Body of pancreas (tissue), 4 donors: ENCODE measurements at regions not wholly inside any gene's neighbourhood (a gene's known extent, or its start where the extent isn't known, plus 50 kb on each side); places are given as distances from the start of the nearest gene placed in this dataset.

ENCODE experiments used
- ATAC-seq: fragments of 150-250 bp; one replicate; pipeline ENCODE4 v1.9.1; 2016
- DNase-seq, 4 donors: peaks; one replicate each; pipeline ENCODE4 v3.0.0-alpha.2; 2019
- H3K27ac ChIP-seq, 4 donors: fragments of 200-600 bp; sonication (generic); 1 replicate in 3 of 4; 2 replicates in 1 of 4; pipeline versions ENCODE4 v1.5.1 to v1.6.1; 2016 to 2019; ENCODE audit warnings: mild to moderate bottlenecking in 1 of 4, mixed read lengths in 1 of 4, moderate library complexity in 1 of 4
- H3K27me3 ChIP-seq, 2 donors: fragments of 200-600 bp; sonication (generic); one replicate each; pipeline ENCODE4 v1.6.0; 2016; ENCODE audit warnings: mild to moderate bottlenecking in 1 of 2
- H3K36me3 ChIP-seq, 2 donors: fragments of 200-600 bp; sonication (generic); replicated peaks in 1 of 2; 2 replicates each; pipeline ENCODE4 v1.5.1; 2016; ENCODE audit warnings: low read depth in 2 of 2; ENCODE audit not compliant: insufficient read depth in 1 of 2
- H3K4me1 ChIP-seq: fragments of 200-600 bp; sonication (generic); one replicate; pipeline ENCODE4 v1.6.0; 2016
- H3K4me3 ChIP-seq, 2 donors: fragments of 200-600 bp; sonication (generic); 1 replicate in 1 of 2; 2 replicates in 1 of 2; pipeline ENCODE4 v1.5.1; 2016 to 2019
- H3K9me3 ChIP-seq, 3 donors: fragments of 200-600 bp; sonication (generic); 1 replicate in 2 of 3; 2 replicates in 1 of 3; pipeline ENCODE4 v1.5.1; 2016
- CTCF ChIP-seq, 7 experiments: fragments of 450-650 bp in 4 of 7; fragments of 200-600 bp in 3 of 7; sonication (generic) in 3 of 7; IDR thresholded peaks; one replicate each; pipeline ENCODE4 v1.5.1; 2016 to 2019; ENCODE audit warnings: antibody characterized with exemption in 7 of 7
- POLR2A ChIP-seq, 3 donors: fragments of 450-650 bp; IDR thresholded peaks; one replicate each; pipeline ENCODE4 v1.6.1; 2016; ENCODE audit warnings: antibody characterized with exemption in 3 of 3, mild to moderate bottlenecking in 2 of 3
- WGBS, 2 donors: methylation state at CpG; one replicate each; pipeline ENCODE4 v1.1.5; 2017; 5-methylcytosine and 5-hydroxymethylcytosine counted together
- intact Hi-C: fragments of 100-400 bp; cut with DNase I; formaldehyde crosslinking; loops from one replicate; pipeline ENCODE4 v1.15.1; 2023

DNA sequence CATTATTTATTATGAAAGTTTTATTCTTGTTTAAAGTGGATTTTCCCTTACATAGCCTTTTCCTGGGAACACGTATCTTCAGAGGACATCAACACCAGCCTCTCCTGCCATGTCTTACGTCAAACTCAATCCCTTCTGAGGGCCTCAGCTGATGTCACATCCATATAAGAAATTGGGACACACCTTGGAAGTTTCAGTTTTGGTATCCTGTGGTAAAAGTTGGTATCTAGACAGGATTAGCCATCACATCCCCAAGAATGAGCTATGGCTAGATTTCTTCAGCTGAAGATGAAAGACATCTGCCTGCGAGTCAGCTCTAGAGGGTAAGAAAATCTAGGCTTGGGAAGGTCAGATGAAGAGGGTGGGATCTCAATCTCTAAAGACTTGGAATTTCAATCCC lies 75.8 kb upstream of the ZNF516 start:
- intact Hi-C loops, result no loop called here
- WGBS, 2 donors, result 78 to 84% methylated on average over 3 of the region's 3 CpGs

DNA sequence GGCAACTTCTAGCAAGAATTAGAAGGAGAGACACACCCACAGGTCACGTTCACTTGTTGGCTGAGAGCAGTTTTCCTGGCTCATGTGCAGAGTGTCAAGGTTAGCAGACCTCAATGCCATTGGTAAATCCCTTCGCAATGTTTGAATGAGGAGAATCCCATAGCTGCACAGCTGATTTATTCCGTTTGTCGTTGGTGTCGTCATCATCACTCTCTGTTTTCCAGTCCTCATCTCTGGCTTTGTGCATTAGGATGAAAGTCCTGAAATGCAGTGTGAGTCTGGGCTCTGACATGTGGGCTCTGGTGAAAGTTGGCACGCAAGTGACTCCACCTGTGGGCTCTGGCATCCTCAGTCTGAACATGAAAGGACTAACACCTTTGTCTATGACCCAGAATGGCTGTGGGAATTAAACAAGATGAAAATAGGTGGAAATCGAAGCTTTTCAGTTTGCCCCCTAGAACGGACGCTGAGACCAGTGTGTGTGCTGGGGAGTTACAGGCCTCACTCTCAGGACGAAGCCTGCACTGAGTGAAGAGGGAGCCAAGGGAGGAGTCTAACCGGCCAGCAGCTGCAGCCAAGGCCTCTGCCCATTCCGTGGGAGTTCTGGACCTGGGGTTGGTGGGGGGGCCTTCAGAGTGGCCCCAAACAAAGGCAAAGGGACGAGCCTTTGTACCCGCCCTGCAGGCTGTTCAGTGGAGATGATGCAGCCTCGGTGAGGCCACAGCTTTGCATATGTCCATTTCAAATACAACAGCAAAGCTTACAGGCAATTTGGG lies 74.8 kb upstream of the ZNF516 start:
- Histone ChIP-seq H3K27ac (no peak overlapping the region), H3K9me3 (no peaks in the 10 kb centered on the region), H3K27me3 (no peaks in the 10 kb centered on the region), H3K36me3 (no peaks in the 10 kb centered on the region), H3K4me1 (peaks cover 1% of the 10 kb centered on the region), H3K4me3 (no peak overlapping the region)
- no peak for DNase-seq
- ATAC-seq, result no peak
- intact Hi-C loops, result no loop called here
- 74 to 76% methylated on average over 12 to 15 of the region's 15 CpGs for whole genome bisulfite sequencing, 2 donors
- TF ChIP-seq POLR2A (IDR thresholded peaks at IDR 0.05) (no peak), CTCF (IDR thresholded peaks at IDR 0.05) (no peak)

More for the DNA sequence above, 75.8 kb upstream of the ZNF516 start:
- Histone ChIP-seq H3K9me3 (no peaks in the 10 kb centered on the region), H3K27ac (no peak overlapping the region), H3K36me3 (no peaks in the 10 kb centered on the region), H3K27me3 (no peaks in the 10 kb centered on the region), H3K4me1 (no peaks in the 10 kb centered on the region), H3K4me3 (no peak overlapping the region)
- DNase-seq (no peak), ATAC-seq (no peak)
- no peak for TF ChIP-seq CTCF (IDR thresholded peaks at IDR 0.05)

- ATAC-seq (no peak), DNase-seq (no peak)
- Histone ChIP-seq H3K27me3 (no peaks in the 10 kb centered on the region), H3K9me3 (no peaks in the 10 kb centered on the region), H3K36me3 (no peaks in the 10 kb centered on the region), H3K4me1 (peaks cover 5% of the 10 kb centered on the region), H3K27ac (no peak overlapping the region), H3K4me3 (no peak overlapping the region)
- TF ChIP-seq CTCF (IDR thresholded peaks at IDR 0.05), result no peak
- no peak for TF ChIP-seq POLR2A (IDR thresholded peaks at IDR 0.05)
- WGBS, 2 donors, result 72 to 100% methylated on average over 1 of the region's 1 CpG
- intact Hi-C loops, result no loop called here
These were observed 73.7 kb upstream of the ZNF516 start for GRCh38 chr18:76568731-76569130.

- 74 to 84% methylated on average over 12 to 13 of the region's 13 CpGs for WGBS, 2 donors
- H3K9me3 ChIP-seq, result no peaks in the 10 kb centered on the region
- H3K4me3 ChIP-seq, result no peak overlapping the region
- ATAC-seq, result no peak
- H3K27ac ChIP-seq, result no peak overlapping the region
- intact Hi-C loops, result no loop called here
- H3K27me3 ChIP-seq, result no peaks in the 10 kb centered on the region
- TF ChIP-seq CTCF (IDR thresholded peaks at IDR 0.05) (no peak), POLR2A (IDR thresholded peaks at IDR 0.05) (no peak)
- no peak for DNase-seq
- peaks cover 5% of the 10 kb centered on the region for H3K4me1 ChIP-seq
- no peaks in the 10 kb centered on the region for H3K36me3 ChIP-seq
These were observed 72.9 kb upstream of the ZNF516 start for GRCh38 chr18:76567835-76568445.

DNA sequence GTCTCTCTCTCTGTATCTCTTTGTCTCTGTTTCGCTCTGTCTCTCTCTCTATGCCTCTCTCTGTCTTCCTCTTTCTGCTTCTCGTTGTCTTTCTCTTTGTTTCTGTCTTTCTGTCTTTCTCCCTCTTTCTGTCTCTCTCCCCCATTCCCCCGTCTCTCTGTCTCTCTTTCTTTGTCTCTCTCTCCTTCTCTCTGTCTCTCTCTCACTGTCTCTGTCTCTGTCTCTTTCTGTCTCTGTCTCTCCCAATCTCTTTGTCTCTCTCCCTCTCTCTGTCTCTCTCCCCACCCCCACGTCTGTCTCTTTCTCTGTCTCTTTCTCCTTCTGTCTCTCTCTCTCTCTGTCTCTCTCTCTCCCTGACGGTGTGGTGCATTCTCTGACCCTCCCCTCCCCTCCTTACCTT lies 71.9 kb upstream of the ZNF516 start:
- WGBS, 2 donors, result 58 to 65% methylated on average over 5 of the region's 5 CpGs
- TF ChIP-seq POLR2A (IDR thresholded peaks at IDR 0.05), result no peak
- TF ChIP-seq CTCF (IDR thresholded peaks at IDR 0.05), result no peak

More for the DNA sequence above, 71.9 kb upstream of the ZNF516 start:
- ATAC-seq (no peak), DNase-seq (no peak)
- Histone ChIP-seq H3K9me3 (no peaks in the 10 kb centered on the region), H3K27me3 (no peaks in the 10 kb centered on the region), H3K4me3 (no peak overlapping the region), H3K4me1 (peaks cover 5% of the 10 kb centered on the region), H3K27ac (no peak overlapping the region), H3K36me3 (no peaks in the 10 kb centered on the region)
- intact Hi-C loops, result no loop called here
